LNCaP clone FGC (cell line): ENCODE measurements at regions not wholly inside any gene's neighbourhood (a gene's known extent, or its start where the extent isn't known, plus 50 kb on each side); places are given as distances from the start of the nearest gene placed in this dataset.

Source experiments
- DNase-seq: peaks from one replicate; pipeline ENCODE4 v3.0.0-alpha.2; 2011; ENCODE audit warnings: low read depth
- H3K4me3 ChIP-seq: 2 replicates; pipeline ENCODE4 v1.5.1; 2011; ENCODE audit warnings: mild to moderate bottlenecking, low read depth, low read length, control low read depth
- TF ChIP-seq, protein P1 (sequence below): IDR thresholded peaks from 2 replicates; pipeline ENCODE4 v1.5.1; 2012; ENCODE audit warnings: mild to moderate bottlenecking; ENCODE audit not compliant: control insufficient read depth, insufficient read depth; ENCODE audit errors: extremely low read depth

DNA sequence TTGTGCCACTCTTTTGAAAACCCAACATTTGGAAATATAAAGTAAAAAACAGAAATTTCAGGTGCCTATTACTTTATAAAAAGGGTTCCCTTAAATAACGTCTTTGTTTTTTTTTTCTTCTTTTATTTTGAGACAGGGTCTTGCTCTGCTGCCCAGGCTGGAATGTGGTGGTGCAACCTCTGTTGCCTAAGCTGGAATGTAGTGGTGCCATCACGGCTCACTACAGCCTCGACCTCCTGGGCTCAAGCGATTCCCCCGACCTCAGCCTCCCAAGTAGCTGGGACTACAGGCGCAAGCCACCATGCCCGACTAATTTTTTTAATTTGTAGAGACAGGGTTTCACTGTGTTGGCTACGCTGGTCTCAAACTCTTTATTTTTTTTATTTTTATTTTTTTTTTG, 110.2 kb upstream of the HNRNPU start:
- TF ChIP-seq, protein P1, sequence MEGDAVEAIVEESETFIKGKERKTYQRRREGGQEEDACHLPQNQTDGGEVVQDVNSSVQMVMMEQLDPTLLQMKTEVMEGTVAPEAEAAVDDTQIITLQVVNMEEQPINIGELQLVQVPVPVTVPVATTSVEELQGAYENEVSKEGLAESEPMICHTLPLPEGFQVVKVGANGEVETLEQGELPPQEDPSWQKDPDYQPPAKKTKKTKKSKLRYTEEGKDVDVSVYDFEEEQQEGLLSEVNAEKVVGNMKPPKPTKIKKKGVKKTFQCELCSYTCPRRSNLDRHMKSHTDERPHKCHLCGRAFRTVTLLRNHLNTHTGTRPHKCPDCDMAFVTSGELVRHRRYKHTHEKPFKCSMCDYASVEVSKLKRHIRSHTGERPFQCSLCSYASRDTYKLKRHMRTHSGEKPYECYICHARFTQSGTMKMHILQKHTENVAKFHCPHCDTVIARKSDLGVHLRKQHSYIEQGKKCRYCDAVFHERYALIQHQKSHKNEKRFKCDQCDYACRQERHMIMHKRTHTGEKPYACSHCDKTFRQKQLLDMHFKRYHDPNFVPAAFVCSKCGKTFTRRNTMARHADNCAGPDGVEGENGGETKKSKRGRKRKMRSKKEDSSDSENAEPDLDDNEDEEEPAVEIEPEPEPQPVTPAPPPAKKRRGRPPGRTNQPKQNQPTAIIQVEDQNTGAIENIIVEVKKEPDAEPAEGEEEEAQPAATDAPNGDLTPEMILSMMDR: no peak

DNA sequence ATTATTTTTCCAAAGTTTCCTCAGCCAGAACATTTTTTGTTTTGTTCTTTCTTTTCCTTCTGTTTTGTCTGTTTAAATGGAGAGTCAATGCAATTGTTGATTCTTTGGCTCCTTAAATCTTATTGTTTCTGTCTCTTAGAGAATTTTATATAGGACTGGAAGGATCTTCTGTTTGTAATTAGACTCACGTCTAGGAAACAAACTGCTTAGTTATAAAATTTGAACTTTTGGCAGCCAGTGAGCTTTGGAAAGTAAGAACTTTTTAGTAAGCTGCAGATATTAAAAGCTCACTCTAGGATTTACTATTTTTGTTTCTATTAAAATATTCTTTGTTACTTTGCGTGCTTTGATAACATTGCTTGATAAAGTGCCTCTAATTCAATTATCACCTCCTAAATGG, 109.8 kb upstream of the HNRNPU start:
- TF ChIP-seq, protein P1: no peak
- no peak for DNase-seq
- no peak overlapping the region for H3K4me3 ChIP-seq

More for the DNA sequence above, 110.2 kb upstream of the HNRNPU start:
- no peak for DNase-seq
- no peak overlapping the region for H3K4me3 ChIP-seq

DNA sequence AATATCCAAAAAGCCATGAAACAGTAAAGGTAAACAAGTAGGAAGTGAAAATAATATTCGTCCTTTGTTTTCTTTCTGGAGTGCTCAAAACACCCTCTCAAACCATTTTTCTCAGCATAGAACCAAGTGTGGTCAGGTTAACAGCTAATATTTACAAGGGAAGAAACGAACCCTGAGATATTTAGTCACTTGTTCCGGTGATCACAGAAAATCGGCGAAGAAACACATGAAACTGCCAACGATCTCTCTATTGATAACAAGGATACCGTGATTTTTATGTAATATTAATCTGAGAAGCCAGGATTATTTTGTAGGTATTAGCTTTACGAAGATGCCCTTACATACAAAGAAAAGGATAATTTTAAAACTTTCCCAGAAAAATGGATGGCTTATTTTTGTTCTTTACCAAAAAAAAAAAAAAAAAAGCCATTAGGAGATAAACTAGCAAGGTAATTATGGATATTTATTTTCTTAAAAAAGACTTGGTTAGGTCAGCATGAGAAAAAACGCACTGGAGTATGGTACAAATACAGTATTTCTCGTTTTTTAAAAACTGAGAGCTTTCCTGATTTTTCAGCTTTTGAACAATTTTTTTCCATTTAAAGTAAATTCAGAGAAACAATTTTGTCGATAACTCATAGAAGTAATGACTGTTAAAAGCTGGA, 107.3 kb upstream of the HNRNPU start:
- TF ChIP-seq, protein P1: no peak
- peak overlapping the region; percentile 61 for H3K4me3 ChIP-seq
- no peak for DNase-seq

DNA sequence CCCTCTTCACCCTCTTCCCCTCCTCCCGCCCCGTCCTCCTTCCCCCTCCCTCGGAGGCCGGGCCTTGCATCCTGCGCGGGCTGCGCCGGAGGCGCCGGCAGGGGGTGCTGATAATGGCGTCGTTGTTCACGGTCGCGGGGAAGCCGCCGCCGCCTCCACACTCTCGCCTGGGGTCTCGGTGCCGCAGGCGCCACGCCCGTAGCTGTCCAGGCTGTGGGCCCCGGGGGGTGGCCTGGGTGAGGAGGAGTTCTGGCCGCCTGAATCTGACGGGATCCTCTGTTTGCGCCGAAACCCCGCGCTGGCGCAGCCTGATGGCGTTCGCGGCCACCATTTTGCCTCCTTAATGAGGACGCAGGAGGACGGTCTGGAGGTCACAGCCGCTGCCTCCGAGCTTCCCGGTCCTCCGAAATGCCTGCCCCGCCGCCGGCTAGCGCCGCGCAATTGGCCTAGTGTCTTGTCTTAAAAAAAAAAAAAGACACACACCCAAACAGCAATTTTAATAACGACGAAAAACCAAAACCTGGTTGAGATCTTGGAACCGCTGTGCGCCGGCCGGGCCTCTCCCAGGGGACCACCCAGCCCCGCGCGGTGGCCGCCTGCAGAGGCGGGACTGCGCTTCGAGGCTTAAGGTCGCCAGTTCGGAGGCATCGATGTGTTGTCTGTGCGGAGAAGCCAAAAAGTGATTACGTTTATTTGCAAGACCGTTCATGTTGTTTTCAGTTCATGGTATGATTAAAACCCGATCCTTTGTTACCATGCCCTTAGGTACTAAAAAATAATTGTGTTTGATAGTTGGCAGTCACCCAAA, 106.6 kb upstream of the HNRNPU start:
- DNase-seq: peak; percentile 82
- TF ChIP-seq, protein P1: peak; percentile 56
- H3K4me3 ChIP-seq: peak overlapping the region; percentile 61

DNA sequence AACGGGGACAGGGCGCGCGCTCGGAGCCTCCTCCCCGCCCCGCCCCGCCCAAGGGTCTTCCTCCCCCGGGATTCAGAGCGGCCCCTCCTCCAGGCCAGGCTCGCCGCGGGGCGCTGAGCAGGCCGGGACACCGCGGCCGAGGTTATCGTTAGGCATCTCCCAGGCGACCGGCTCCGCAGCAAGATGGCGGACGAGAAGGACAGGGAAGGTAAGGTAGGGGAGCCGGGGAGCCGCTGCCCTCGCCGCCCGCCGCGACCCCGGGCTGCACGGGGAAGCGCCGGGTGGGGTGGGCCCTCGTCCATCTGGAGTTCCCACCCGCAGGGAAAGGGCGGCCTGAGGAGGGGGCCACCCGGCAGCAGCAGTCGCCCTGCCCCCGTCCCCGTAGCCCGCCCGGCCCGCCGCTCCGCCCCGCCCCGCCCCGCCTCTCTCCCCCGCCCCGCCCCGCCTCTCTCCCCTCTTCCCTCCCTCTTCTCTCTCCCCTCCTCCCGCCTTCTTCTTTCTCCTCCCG, 105.9 kb upstream of the HNRNPU start:
- peak overlapping the region; percentile 61 for H3K4me3 ChIP-seq
- DNase-seq: peak; percentile 33
- TF ChIP-seq, protein P1: no peak

DNA sequence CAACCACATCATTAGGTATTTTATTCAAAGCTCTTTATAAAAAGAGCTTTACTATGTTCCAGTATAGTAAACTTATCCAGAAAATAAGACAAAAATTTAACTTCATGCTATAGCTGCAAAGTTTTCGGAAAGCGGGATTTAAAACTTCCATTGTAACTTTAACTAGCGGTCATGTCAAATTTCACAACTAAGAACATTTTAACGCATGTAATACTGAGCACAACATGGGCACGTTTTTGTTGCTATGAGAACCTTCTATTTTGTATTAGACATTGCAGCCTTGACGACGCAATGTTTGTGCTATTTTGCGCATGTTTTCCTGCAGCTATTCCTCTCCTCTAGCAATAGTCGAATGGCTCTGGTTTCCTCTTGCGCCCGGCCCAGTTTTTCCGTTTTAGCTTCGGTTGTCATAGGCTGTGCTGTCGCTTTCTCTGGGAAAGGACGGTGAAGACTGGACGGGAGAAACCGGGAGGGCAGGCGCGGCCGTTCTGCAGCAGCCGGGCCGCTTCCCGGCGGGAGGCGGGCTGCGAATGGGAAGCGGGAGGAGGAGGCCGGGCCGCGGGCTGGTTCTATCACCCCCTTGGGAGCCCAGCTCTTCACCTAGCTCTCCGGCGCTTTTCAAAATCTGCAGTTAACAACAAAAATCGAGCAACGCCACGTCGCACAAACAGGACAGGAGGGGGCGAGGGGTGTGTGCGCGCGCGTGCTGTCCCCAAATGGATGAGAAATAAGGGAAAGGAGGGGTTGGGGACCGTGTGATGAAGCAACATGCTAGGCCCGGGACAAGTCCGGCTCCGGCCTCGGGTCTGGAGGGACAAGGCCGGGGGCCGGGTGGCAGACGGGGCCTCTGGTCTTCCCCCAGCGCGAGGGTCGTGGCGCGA, 105.3 kb upstream of the HNRNPU start:
- TF ChIP-seq, protein P1: no peak
- peak; percentile 49 for DNase-seq
- H3K4me3 ChIP-seq: peak overlapping the region; percentile 61
